CD4-positive, alpha-beta T cell treated with Interleukin-1 beta for 1 hour (primary cell): ENCODE measurements at regions not wholly inside any gene's neighbourhood (a gene's known extent, or its start where the extent isn't known, plus 50 kb on each side); places are given as distances from the start of the nearest gene placed in this dataset.

ENCODE experiments used
- DNase-seq, 2 donors: peaks; one replicate each; pipeline ENCODE4 v3.0.0-alpha.2; 2020 to 2022

- DNase-seq: peak; percentile 55 to 63
Measured at GRCh38 chr1:234725177-234726132, 115.5 kb upstream of the IRF2BP2 start.

- DNase-seq: peak in 1 of 2 donors; percentile 15
Measured at GRCh38 chr1:234724516-234725176, 114.7 kb upstream of the IRF2BP2 start.

- peak in 1 of 2 donors; percentile 64 for DNase-seq
Measured at GRCh38 chr1:234722904-234723720, 113.1 kb upstream of the IRF2BP2 start.

- no peak for DNase-seq
Measured at GRCh38 chr1:234722270-234722704, 112.3 kb upstream of the IRF2BP2 start.

GRCh38 chr1:234721476-234722269 lies 111.7 kb upstream of the IRF2BP2 start:
- no peak for DNase-seq

GRCh38 chr1:234720709-234721441 lies 110.9 kb upstream of the IRF2BP2 start:
- DNase-seq: no peak

GRCh38 chr1:234719454-234720251 lies 109.7 kb upstream of the IRF2BP2 start:
- DNase-seq: no peak

GRCh38 chr1:234718496-234719453 lies 108.8 kb upstream of the IRF2BP2 start:
- DNase-seq: no peak

GRCh38 chr1:234716908-234717375 lies 107.0 kb upstream of the IRF2BP2 start:
- no peak for DNase-seq

- DNase-seq: no peak
Measured at GRCh38 chr1:234715252-234716014, 105.5 kb upstream of the IRF2BP2 start.

GRCh38 chr1:234713859-234714258 lies 103.9 kb upstream of the IRF2BP2 start:
- no peak for DNase-seq

GRCh38 chr1:234713440-234713839 lies 103.5 kb upstream of the IRF2BP2 start:
- no peak for DNase-seq

- DNase-seq: no peak
Measured at GRCh38 chr1:234712891-234713305, 102.9 kb upstream of the IRF2BP2 start.

- DNase-seq: no peak
Measured at GRCh38 chr1:234710936-234711724, 101.2 kb upstream of the IRF2BP2 start.

GRCh38 chr1:234710381-234710780 lies 100.4 kb upstream of the IRF2BP2 start:
- no peak for DNase-seq

GRCh38 chr1:234709473-234710228 lies 99.7 kb upstream of the IRF2BP2 start:
- DNase-seq: no peak
